Neuronal stem cell (in vitro differentiated cells): ENCODE measurements at regions not wholly inside any gene's neighbourhood (a gene's known extent, or its start where the extent isn't known, plus 50 kb on each side); places are given as distances from the start of the nearest gene placed in this dataset.

ENCODE experiments used
- DNase-seq: peaks from one replicate; pipeline ENCODE4 v3.0.0-alpha.2; 2013; ENCODE audit warnings: low spot score
- H2AFZ ChIP-seq: one replicate; pipeline ENCODE4 v1.6.1; 2013; ENCODE audit warnings: mild to moderate bottlenecking, low read length, inconsistent platforms
- H2AK5ac ChIP-seq: 2 replicates; pipeline ENCODE4 v1.6.1; 2013; ENCODE audit warnings: low read depth, mild to moderate bottlenecking, inconsistent platforms, low read length, moderate library complexity, mixed read lengths
- H2BK120ac ChIP-seq: 2 replicates; pipeline ENCODE4 v1.6.1; 2013; ENCODE audit warnings: low read depth, mild to moderate bottlenecking, inconsistent platforms, low read length, moderate library complexity, mixed read lengths
- H2BK12ac ChIP-seq: one replicate; pipeline ENCODE4 v1.6.1; 2013; ENCODE audit warnings: low read length, inconsistent platforms
- H2BK15ac ChIP-seq: 2 replicates; pipeline ENCODE4 v1.6.1; 2013; ENCODE audit warnings: mild to moderate bottlenecking, low read length, inconsistent platforms, mixed read lengths
- H2BK5ac ChIP-seq: one replicate; pipeline ENCODE4 v1.6.1; 2013; ENCODE audit warnings: inconsistent platforms, mild to moderate bottlenecking, low read length, moderate library complexity
- H3K14ac ChIP-seq: one replicate; pipeline ENCODE4 v1.6.1; 2013; ENCODE audit warnings: low read length, inconsistent platforms
- H3K18ac ChIP-seq: 2 replicates; pipeline ENCODE4 v1.6.1; 2013; ENCODE audit warnings: low read length, inconsistent platforms
- H3K23ac ChIP-seq: 2 replicates; pipeline ENCODE4 v1.6.1; 2013; ENCODE audit warnings: low read depth, mild to moderate bottlenecking, mixed read lengths, low read length, inconsistent platforms; ENCODE audit not compliant: poor library complexity
- H3K27ac ChIP-seq: replicated peaks from 3 replicates; pipeline ENCODE4 v1.5.1; 2013; ENCODE audit warnings: low read length, inconsistent platforms
- H3K27me3 ChIP-seq, 3 experiments: 2 replicates each; pipeline ENCODE4 v1.6.1; 2013; ENCODE audit warnings: low read length in 3 of 3, mild to moderate bottlenecking in 2 of 3, inconsistent platforms in 1 of 3, low read depth in 1 of 3, mixed read lengths in 1 of 3, moderate library complexity in 1 of 3; ENCODE audit not compliant: control insufficient read depth in 3 of 3, insufficient read depth in 3 of 3
- H3K36me3 ChIP-seq, 2 donors: replicated peaks in 1 of 2; 2 replicates each; pipeline ENCODE4 v1.6.1; 2013; ENCODE audit warnings: low read length in 2 of 2; ENCODE audit not compliant: control insufficient read depth in 2 of 2, insufficient read depth in 2 of 2
- H3K4ac ChIP-seq: 2 replicates; pipeline ENCODE4 v1.6.1; 2013; ENCODE audit warnings: inconsistent platforms, mild to moderate bottlenecking, low read length, moderate library complexity
- H3K4me1 ChIP-seq, 2 donors: 1 replicate in 1 of 2; 2 replicates in 1 of 2; pipeline ENCODE4 v1.6.1; 2013; ENCODE audit warnings: low read length in 2 of 2, low read depth in 1 of 2; ENCODE audit not compliant: control insufficient read depth in 2 of 2, insufficient read depth in 1 of 2
- H3K4me2 ChIP-seq: one replicate; pipeline ENCODE4 v1.6.1; 2013; ENCODE audit warnings: mild to moderate bottlenecking, low read length, inconsistent platforms; ENCODE audit not compliant: insufficient read depth, poor library complexity, severe bottlenecking
- H3K4me3 ChIP-seq, 2 donors: 2 replicates each; pipeline ENCODE4 v1.5.1; 2013; ENCODE audit warnings: low read length in 2 of 2, mild to moderate bottlenecking in 2 of 2, inconsistent platforms in 1 of 2, moderate library complexity in 1 of 2
- H3K79me1 ChIP-seq: one replicate; pipeline ENCODE4 v1.6.1; 2013; ENCODE audit warnings: low read depth, mild to moderate bottlenecking, inconsistent platforms, low read length, moderate library complexity
- H3K9ac ChIP-seq: one replicate; pipeline ENCODE4 v1.6.1; 2013; ENCODE audit warnings: mild to moderate bottlenecking, low read depth, low read length, inconsistent platforms; ENCODE audit not compliant: poor library complexity
- H3K9me3 ChIP-seq, 2 donors: replicated peaks in 1 of 2; 2 replicates each; pipeline versions ENCODE3 to v1.6.1; 2013; ENCODE audit warnings: low read length in 2 of 2, mild to moderate bottlenecking in 2 of 2, inconsistent platforms in 1 of 2, low read depth in 1 of 2, mixed read lengths in 1 of 2, moderate library complexity in 1 of 2; ENCODE audit not compliant: control insufficient read depth in 2 of 2, insufficient read depth in 1 of 2
- H4K8ac ChIP-seq: one replicate; pipeline ENCODE4 v1.6.1; 2013; ENCODE audit warnings: low read depth, mild to moderate bottlenecking, inconsistent platforms, low read length, moderate library complexity
- H4K91ac ChIP-seq: one replicate; pipeline ENCODE4 v1.6.1; 2013; ENCODE audit warnings: low read length, low read depth, mild to moderate bottlenecking, inconsistent platforms; ENCODE audit not compliant: poor library complexity
- WGBS, 2 donors: extraction: QIAGEN DNeasy Blood & Tissue Kit; methylation state at CpG; one replicate each; pipeline ENCODE4 v1.1.7; 2013; ENCODE audit warnings: missing lambda C conversion rate in 2 of 2, mixed read lengths in 1 of 2; ENCODE audit not compliant: insufficient read length in 2 of 2, insufficient replicate concordance in 1 of 2; ENCODE audit errors: extremely low coverage in 2 of 2; 5-methylcytosine and 5-hydroxymethylcytosine counted together

DNA sequence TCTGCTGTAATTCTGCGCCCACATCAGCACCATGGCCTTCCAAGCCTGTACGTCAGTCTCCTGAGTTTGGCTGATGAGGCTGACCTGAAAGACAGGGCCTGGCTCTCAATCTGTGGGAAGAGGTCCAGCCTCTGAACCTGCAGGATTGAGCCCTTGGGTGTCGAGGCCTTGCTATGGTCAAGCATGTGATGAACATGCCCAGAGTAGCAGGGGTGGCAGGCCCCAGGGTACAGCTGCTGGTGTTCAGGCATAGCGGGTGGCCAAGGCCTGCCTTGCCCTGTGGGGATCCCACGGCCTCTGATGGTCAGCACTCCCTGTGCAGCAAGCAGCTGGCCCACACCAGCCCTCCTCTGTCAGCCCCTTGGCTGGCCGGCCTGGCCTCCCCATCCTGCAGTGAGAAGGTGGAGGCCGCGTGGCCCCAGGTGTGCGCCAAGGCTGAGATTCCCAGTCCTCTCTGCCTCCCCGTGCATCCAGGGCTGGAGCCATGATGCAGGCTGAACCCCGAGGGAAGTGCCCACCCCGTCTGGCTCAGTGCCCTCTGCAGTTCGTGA lies 298.4 kb downstream of the NDUFA10 start:
- Histone ChIP-seq H3K9ac (peak overlapping the region; percentile 24), H3K79me1 (no peaks in the 10 kb centered on the region), H3K23ac (peak overlapping the region; percentile 46), H3K14ac (no peak overlapping the region), H2AK5ac (peak overlapping the region; percentile 95), H2BK12ac (peak overlapping the region; percentile 63), H3K4me3 (no peak overlapping the region), H3K27me3 (peaks cover 0 to 19% (median 2%) of the 10 kb centered on the region in 3 experiments), H3K4me1 (peaks cover 2 to 15% of the 10 kb centered on the region in 2 donors), H2BK5ac (peak overlapping the region; percentile 83), H2BK15ac (peak overlapping the region; percentile 64), H3K18ac (peak overlapping the region; percentile 92), H2BK120ac (peak overlapping the region; percentile 54), H3K4ac (peak overlapping the region; percentile 17), H3K4me2 (no peak overlapping the region), H3K36me3 (peaks cover 0 to 4% of the 10 kb centered on the region in 2 donors), H4K91ac (no peak overlapping the region), H4K8ac (peak overlapping the region; percentile 48), H3K27ac (no peak overlapping the region), H3K9me3 (peaks cover 0 to 5% of the 10 kb centered on the region in 2 donors), H2AFZ (no peak overlapping the region)
- no CpG with 5 or more reads among the region's 13 CpGs for WGBS, 2 donors
- DNase-seq, result no peak

DNA sequence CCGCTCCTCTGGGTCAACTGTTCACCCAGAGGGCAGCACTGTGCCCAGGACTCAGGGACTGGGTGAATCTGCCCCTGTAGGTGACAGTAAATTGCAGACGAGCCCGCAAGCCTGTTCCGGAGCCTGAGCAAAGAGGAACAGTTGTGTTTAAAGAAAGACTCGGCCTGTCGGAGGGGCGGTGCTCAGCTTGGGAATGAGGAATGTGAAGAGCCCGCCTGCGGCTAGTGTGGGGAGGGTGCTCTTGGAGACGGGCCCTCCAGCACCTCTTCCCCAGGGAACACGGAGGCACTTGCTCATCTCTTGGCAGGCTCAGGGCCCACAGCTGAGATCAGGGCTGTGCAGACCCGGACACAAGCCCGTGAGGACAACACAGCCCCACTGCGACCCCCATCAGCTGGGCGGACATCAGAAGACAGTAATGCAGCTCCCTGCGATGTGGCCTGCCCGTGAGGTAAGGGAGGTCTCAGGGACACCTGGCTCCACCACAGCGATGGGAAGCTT lies 299.0 kb downstream of the NDUFA10 start:
- Histone ChIP-seq H3K36me3 (peaks cover 0 to 4% of the 10 kb centered on the region in 2 donors), H3K4ac (no peak overlapping the region), H3K9ac (no peak overlapping the region), H3K27me3 (peaks cover 0 to 17% (median 2%) of the 10 kb centered on the region in 3 experiments), H3K18ac (peak overlapping the region; percentile 92), H2BK120ac (no peak overlapping the region), H4K8ac (no peak overlapping the region), H2AFZ (no peak overlapping the region), H2AK5ac (peak overlapping the region; percentile 95), H3K79me1 (no peaks in the 10 kb centered on the region), H2BK12ac (peak overlapping the region; percentile 63), H3K4me2 (no peak overlapping the region), H3K9me3 (peaks cover 0 to 5% of the 10 kb centered on the region in 2 donors), H3K27ac (no peak overlapping the region), H2BK5ac (peak overlapping the region; percentile 83), H3K4me1 (peaks cover 2 to 15% of the 10 kb centered on the region in 2 donors), H3K14ac (peak overlapping the region; percentile 84), H2BK15ac (peak overlapping the region; percentile 64), H3K4me3 (no peak overlapping the region), H4K91ac (no peak overlapping the region), H3K23ac (peak overlapping the region; percentile 46)
- DNase-seq, result no peak
- no CpG with 5 or more reads among the region's 18 CpGs for WGBS, 2 donors

DNA sequence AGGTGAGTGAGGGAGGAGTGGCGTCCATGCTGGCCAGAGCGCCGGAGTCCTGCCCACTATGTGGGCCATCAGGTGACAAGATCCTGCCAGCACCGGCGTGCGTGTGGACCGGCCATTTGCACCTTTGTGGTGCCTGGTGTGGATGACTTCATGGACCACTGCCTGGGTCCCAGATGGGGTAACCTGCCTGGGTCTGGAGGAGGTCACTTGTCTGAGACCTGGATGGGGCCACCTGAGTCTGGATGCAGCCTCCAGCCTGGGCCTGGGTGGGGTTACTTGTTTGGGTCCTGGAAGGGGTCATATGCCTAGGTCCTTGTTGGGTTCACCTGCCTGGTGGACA lies 299.6 kb downstream of the NDUFA10 start:
- Histone ChIP-seq H2BK12ac (no peak overlapping the region), H4K8ac (no peak overlapping the region), H2AK5ac (no peak overlapping the region), H3K4me2 (no peak overlapping the region), H2BK15ac (peak overlapping the region; percentile 64), H3K9me3 (peaks cover 0 to 5% of the 10 kb centered on the region in 2 donors), H3K27me3 (peaks cover 0 to 13% (median 2%) of the 10 kb centered on the region in 3 experiments), H2BK5ac (peak overlapping the region; percentile 20), H3K79me1 (no peaks in the 10 kb centered on the region), H3K36me3 (peaks cover 0 to 4% of the 10 kb centered on the region in 2 donors), H2AFZ (no peak overlapping the region), H3K18ac (peak overlapping the region; percentile 84), H2BK120ac (no peak overlapping the region), H3K4me1 (peaks cover 2 to 15% of the 10 kb centered on the region in 2 donors), H3K14ac (no peak overlapping the region), H3K4ac (no peak overlapping the region), H3K4me3 (no peak overlapping the region), H4K91ac (no peak overlapping the region), H3K9ac (no peak overlapping the region), H3K27ac (no peak overlapping the region), H3K23ac (no peak overlapping the region)
- no peak for DNase-seq
- WGBS, 2 donors, result no CpG with 5 or more reads among the region's 7 CpGs

DNA sequence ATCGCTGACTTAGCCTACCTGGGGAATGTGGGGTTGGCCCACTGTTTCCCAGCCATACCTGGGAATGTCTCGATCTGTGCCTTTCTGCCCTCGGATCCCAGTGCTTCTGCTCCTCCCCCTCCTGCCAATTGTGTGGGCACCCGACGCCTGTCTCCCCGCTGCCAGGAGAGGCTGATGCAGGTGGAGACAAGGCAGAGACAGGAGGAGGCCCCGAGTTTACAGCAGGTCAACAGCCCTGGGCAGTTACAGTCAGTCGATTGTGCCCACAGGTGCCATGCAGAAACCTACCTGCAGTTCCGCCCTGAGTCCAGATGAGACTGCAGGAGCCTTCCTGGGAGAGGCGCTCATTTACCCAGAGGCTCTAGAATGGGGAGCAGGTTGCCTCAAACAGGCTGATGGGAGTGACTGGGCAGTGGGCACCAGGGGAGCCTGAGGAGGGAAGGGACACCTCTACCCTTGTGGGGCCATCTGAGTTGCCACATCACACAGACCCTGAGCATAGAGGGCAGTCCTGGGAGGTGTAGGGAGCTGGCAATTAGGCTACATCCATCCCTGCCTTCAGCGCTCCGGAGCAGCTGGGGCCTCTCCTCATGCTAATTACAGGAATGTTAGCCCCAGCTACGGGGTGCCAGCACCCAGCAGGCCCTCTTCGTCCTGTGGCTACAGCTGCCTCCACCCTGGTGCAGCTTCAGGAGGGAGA lies 300.1 kb downstream of the NDUFA10 start:
- H3K9me3 ChIP-seq, result peaks cover 0 to 5% of the 10 kb centered on the region in 2 donors
- no peak overlapping the region for H2AFZ ChIP-seq
- H3K23ac ChIP-seq, result no peak overlapping the region
- no peak overlapping the region for H4K8ac ChIP-seq
- peak overlapping the region; percentile 82 for H3K9ac ChIP-seq
- peaks cover 0 to 13% (median 2%) of the 10 kb centered on the region in 3 experiments for H3K27me3 ChIP-seq
- no peak for DNase-seq
- no peak overlapping the region for H3K4ac ChIP-seq
- peaks cover 2 to 15% of the 10 kb centered on the region in 2 donors for H3K4me1 ChIP-seq
- peaks cover 0 to 4% of the 10 kb centered on the region in 2 donors for H3K36me3 ChIP-seq
- no peak overlapping the region for H4K91ac ChIP-seq
- no peak overlapping the region for H2BK12ac ChIP-seq
- no peak overlapping the region for H2BK15ac ChIP-seq
- no CpG with 5 or more reads among the region's 14 CpGs for WGBS, 2 donors
- H3K4me2 ChIP-seq, result no peak overlapping the region
- H3K79me1 ChIP-seq, result no peaks in the 10 kb centered on the region
- peak overlapping the region; percentile 26 for H3K14ac ChIP-seq
- no peak overlapping the region for H2BK5ac ChIP-seq
- H3K18ac ChIP-seq, result no peak overlapping the region
- H2AK5ac ChIP-seq, result no peak overlapping the region
- no peak overlapping the region for H2BK120ac ChIP-seq
- no peak overlapping the region for H3K4me3 ChIP-seq
- H3K27ac ChIP-seq, result no peak overlapping the region
